ENCODE measurements at regions not wholly inside any gene's neighbourhood (a gene's known extent, or its start where the extent isn't known, plus 50 kb on each side); places are given as distances from the start of the nearest gene placed in this dataset.

- TF ChIP-seq CTCF (IDR thresholded peaks at IDR 0.05) (no peak), FOXM1 (IDR thresholded peaks at IDR 0.05; ENCODE audit: low read depth) (no peak), RFX5 (IDR thresholded peaks at IDR 0.05; ENCODE audit: low read length) (no peak), CHD2 (IDR thresholded peaks at IDR 0.05; ENCODE audit: low read length, partially characterized antibody) (no peak)
Measured at GRCh38 chr6:78583079-78583478, 284.3 kb upstream of the IRAK1BP1 start.
